Stimulated activated CD4-positive, alpha-beta T cell treated with anti-CD3 and anti-CD28 coated beads, TNF-alpha, amount 100 ng/mL, for 1 hour (primary cell): ENCODE measurements at regions not wholly inside any gene's neighbourhood (a gene's known extent, or its start where the extent isn't known, plus 50 kb on each side); places are given as distances from the start of the nearest gene placed in this dataset.

ENCODE experiments used
- DNase-seq, 3 donors: peaks; one replicate each; pipeline ENCODE4 v3.0.0-alpha.2; 2020; ENCODE audit warnings: low read depth in 3 of 3, low spot score in 1 of 3

DNA sequence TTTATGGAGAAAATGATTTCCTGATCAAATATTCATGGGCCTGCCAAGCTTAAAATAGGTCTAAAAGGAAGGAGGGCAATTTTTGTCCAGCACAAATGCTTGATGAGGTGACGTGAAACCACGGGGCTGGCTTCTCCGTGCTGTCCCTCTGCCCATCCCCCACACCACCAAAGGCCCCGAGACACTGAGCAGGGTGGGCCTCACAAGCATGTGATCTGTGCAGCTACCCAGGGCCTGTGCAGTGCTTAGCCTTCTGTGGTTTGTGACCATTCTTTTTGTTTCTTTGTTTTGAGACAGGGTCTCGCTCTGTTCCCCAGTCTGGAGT is 94.8 kb upstream of the RTL6 start:
- no peak for DNase-seq

DNA sequence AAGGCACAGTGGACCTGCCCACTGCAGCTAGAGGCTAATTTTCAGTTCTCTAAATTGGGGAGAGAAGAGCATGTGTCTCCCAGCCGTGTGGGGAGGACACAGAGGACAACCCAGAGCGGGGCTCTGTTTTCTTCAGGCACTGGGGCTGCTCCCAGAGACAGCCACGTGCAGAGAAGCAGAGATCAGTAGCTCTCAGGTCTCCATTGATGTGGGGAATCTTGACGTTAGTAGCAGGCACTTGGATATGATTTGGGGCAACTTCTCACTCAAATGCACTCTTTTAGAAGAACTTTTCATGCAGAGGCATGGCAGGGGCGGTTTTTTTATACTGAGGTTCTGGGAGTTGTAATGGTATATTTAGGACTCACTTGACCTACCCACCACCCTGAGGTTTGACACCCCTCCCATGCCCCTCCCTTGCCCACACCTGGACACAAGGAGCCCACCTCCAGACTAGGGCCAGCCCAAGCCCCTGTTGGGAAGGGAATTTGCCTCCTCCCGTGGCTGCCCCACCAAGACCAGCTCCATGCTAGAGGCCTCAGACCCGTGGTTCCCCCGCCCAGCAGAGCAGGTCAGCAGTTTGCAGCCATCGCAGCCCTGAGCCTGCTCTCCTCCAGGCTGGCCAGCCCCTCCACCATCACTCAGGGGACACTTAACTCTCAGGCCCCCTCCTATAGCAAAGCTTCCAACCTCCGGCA is 94.2 kb upstream of the RTL6 start:
- no peak for DNase-seq

- no peak for DNase-seq
These were observed 93.2 kb upstream of the RTL6 start for GRCh38 chr22:44591146-44591790.

- DNase-seq = no peak
These were observed 92.3 kb upstream of the RTL6 start for GRCh38 chr22:44590291-44590690.

GRCh38 chr22:44589831-44590230 is 91.8 kb upstream of the RTL6 start:
- DNase-seq = no peak

- DNase-seq = no peak
These were observed 90.3 kb upstream of the RTL6 start for GRCh38 chr22:44588348-44588747.

DNA sequence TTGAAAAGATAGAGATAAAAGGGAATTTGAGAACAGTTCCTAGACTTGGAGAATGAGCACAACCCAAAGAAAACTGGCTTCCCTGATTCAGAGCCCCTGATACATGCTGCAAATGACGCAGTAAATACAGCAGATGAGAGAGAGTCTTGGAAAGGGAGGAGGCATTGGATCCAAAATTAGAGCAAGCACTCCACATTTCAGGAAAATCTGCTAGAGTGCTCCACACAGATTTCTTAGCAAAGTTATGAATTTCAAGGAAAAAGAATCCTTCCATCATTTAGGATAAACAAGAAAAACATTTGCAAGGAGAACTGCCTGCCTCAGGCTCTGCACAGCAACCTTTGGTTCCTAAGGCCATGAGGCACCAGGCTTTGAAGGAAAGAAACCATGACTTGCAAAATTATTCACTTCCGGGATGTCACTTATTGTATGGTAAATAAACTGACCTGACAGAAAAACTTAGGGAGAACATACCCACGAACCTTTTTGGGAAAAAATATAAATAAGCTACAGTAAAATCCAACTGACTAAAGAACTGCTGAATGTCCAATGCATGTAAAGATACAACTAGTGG is 89.8 kb upstream of the RTL6 start:
- DNase-seq = no peak

- DNase-seq = no peak
These were observed 89.1 kb upstream of the RTL6 start for GRCh38 chr22:44586999-44587736.

GRCh38 chr22:44586351-44586990 is 88.4 kb upstream of the RTL6 start:
- no peak for DNase-seq

DNA sequence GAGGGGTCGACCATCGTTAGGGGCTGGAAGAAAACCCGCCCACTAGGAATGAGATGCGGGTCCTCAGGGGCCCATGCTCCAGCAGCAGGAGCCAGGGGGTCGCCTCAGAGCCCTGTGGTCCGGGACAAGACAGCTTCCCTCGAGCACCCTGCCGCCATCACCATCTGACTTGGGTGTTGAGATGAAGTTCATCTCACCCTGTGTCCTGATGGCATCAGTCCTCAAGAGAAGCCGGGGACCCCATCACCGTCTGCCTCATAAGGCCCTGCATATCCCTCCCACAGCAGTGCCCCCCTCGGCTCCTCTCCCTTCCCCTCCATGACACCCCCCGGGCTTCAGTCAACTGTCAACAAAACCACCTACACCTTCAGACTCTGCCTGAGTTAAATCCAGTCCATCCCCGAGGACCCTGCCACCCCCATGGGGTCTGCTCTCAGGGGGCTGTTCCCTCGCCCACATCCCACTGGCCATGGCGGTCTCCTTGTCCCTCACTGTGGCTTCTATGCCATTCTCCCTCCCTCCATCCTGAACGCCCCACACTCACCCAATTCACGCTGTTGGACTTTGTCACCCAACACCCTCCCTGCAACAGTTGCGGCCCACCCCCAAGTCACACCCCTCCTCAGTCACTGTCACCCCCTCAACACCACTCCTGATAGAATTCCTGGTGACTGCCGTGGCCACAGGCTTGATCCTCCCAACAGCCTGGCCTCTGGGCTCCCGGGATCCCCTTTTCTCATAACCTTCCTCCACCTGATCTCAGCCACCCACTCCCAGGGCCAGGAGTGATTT is 87.7 kb upstream of the RTL6 start:
- no peak for DNase-seq

DNA sequence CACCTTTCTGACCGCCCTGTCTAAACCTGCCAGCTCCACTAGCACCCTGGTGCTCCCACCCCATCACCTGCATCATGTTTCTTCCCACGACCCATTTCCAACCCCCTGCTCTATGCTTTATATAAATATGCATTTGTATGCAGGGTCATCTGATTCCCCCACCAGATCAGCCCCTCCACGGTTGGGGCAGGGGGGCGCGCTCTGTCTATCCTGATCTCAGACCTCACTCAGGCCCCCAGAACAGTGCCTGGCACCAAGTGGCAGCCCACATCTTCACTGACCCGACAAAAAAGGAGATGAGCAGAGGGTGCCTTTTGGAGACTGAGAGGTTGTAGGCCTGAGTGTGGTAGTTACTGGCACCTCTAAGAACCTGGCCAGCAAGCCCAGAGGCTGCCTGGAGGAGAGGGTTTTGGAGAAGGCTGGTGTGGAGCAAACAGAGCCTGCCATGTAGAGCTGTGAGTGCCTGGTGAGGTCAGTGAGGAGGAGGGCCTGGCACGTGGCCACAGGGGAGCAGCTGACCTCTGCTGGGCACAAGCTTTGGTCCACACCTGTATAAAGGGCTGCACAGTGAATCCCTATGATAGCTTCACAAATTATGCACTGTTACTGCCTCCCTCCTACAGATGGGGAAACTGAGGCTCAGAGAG is 86.3 kb upstream of the RTL6 start:
- no peak for DNase-seq

DNA sequence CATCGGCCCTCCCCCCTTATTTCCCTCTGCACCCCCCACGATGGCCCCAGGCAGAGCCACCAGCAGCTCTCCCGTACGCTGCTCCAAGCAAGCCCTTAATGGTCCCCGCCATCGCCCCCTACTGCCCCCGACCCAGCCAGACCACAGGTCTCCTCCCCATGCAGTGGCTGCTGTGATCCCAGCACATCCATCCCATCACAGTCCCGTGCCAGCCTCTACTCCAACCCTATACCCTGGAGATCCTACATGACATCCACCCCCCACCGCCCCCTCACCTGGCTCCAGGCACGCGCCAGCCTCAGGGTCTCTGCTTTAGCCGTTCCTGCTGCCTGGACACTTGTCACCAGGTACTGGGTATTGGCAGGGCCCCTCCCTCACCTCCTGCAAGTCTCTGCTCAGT is 85.8 kb upstream of the RTL6 start:
- DNase-seq = no peak

GRCh38 chr22:44583061-44583760 is 85.2 kb upstream of the RTL6 start:
- DNase-seq = no peak

DNA sequence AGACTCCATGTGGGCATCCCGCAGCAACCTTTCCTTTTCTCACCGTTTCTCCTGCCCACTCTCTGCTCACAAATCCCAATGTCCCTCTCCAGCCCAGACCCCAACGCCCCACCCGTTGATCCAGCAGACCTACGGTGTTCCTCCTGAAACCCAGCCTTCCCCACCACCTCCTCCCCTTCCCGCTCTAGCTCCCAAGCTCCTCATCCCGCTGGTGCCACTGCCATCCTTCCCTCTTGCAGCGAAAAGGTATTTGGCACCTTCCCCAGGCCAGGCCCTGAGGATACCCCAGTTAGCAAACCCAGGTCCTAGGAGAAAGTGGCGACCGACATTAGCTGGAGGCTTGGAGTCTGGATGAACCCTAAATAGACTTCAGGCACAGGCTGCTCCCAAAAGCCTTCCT is 84.0 kb upstream of the RTL6 start:
- no peak for DNase-seq

DNA sequence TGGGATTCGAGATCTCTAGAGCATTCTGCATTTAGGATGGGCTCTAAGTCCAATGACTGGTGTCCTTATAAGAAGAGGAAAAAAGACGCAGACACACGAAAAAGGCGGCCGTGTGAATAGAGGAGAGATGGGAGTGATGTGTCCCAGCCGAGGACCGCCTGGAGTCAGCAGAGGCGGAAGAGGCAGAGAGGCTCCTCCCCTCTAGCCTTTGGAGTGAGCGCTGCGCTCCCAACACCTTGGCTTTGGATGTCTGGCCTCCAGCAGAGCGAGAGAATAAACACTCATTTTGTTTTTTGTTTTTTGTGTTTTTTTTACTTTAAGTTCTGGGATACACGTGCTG is 83.0 kb upstream of the RTL6 start:
- DNase-seq = no peak

GRCh38 chr22:44580176-44581095 is 82.4 kb upstream of the RTL6 start:
- DNase-seq = no peak

- DNase-seq = no peak
These were observed 80.6 kb upstream of the RTL6 start for GRCh38 chr22:44578516-44579230.

DNA sequence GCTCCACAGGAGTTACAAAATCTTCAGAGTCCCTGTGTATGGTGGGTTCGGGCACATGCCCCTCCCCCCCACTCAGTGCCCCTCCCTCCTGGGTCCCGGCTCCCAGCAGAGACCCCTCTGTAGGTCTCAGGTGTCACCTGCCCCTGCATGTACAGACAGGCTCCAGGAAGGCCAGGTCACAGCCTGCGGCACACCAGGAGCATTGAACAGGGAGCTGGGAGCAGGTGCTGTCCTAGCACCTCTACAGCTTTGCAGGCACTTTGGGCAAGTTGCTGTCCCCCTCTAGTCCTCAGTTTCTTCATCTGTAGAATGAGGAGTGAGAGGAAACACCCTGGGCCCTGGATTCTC is 80.1 kb upstream of the RTL6 start:
- no peak for DNase-seq
